ENCODE measurements at regions not wholly inside any gene's neighbourhood (a gene's known extent, or its start where the extent isn't known, plus 50 kb on each side); places are given as distances from the start of the nearest gene placed in this dataset.

DNA sequence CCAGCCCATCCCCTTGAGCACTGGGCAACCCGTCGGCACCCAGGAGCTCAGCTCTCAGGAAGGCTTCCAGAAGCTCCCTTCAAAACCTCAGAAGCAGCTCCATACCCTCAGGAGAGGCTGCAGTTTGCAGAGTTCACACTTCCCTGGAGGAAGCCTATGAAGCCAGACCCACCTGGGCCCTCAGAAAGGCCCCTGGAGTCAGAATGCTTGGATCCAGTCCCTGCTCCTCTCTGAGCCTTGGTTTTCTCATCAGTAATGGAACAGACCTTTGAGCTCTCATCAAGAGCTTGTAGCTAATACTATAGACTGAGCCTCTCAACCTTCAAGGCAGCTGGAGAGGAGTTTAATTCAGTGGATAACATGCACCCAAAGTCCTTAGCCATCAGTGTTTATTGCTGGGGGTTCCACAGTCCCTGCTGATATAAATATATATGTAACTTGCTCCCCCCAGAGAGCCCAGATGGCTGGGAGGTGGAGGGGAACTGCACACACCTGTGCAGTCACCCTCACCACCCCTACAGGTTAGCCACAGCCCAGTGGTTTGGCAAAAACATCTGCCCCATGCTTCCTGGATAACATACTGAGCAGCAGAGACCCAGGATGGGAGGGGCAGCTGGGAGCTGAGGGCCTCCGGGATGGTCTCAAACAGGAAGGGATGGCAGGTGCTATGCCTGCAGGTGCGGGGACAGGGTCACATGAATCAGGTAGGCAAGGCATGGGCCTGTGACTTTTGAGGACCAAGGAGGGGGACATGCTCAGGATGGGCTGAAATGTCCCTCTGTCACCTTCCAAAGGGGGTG is 120.1 kb downstream of the SNX5 start:
- TF ChIP-seq GABPA (IDR thresholded peaks at IDR 0.05; ENCODE audit: borderline replicate concordance, insufficient read depth, low read length) = no peak
- no peak for TF ChIP-seq POLR2AphosphoS5 (IDR thresholded peaks at IDR 0.05; ENCODE audit: low read depth, low read length)
- TF ChIP-seq MAFK (IDR thresholded peaks at IDR 0.05; ENCODE audit: low read depth, low read length) = no peak

All from H1 (cell line).